ENCODE measurements at regions not wholly inside any gene's neighbourhood (a gene's known extent, or its start where the extent isn't known, plus 50 kb on each side); places are given as distances from the start of the nearest gene placed in this dataset.

DNA sequence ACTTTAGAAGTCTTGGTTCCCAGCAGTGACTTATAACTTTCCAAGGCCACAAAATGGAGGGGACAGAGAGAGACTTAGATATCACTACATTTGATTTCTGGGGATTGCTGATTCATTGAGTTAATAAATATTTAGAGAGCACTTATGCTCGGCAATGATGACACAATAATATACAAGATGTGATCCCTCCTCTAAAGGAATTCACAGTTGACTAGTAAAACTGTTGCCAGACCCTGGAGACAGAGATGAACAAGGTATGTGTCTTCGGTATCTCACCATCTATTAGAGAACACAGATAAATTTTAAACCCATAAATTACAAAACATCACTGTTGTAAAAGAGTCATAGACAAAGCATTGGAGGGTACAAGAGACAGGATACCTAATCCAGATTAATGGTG, 437.5 kb downstream of the FOXO1 start:
- ChIA-PET CTCF (no interaction called here), POLR2A (no interaction called here)
- DNase-seq (ENCODE audit: low read depth, low spot score): no peak
- TF ChIP-seq CTCF (IDR thresholded peaks at IDR 0.05; ENCODE audit: low read depth, low read length): no peak
- H3K4me3 ChIP-seq (ENCODE audit: low read depth, low read length): no peak overlapping the region
- no peak overlapping the region for H3K27ac ChIP-seq (ENCODE audit: low read depth, low read length)
- no peaks in the 10 kb centered on the region for H3K9me3 ChIP-seq (ENCODE audit: control insufficient read depth, insufficient read depth, low read length)
- H3K27me3 ChIP-seq (ENCODE audit: control insufficient read depth, insufficient read depth, low read length): no peaks in the 10 kb centered on the region

DNA sequence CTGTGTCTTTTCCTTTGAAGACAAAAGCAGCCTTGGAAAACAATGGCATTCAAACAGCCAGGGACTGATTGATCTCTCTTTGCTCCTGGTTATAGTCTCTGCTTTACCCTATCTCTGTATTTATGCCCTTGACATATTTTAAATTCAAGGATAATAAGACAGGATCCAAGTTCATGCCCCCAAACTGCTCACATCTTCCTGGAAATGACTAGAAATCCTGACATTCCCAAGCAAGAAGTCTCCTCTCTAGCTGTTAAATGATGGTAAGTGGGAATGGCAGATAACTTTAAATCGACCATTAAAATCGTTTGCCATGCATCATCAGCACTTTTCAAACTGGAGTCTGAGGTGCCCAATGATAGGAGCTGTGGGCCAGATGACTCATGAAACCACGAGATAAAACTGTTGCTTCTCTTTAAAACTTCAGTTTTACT, 435.6 kb downstream of the FOXO1 start:
- no peak overlapping the region for H3K27ac ChIP-seq (ENCODE audit: low read depth, low read length)
- DNase-seq (ENCODE audit: low read depth, low spot score): no peak
- no peaks in the 10 kb centered on the region for H3K27me3 ChIP-seq (ENCODE audit: control insufficient read depth, insufficient read depth, low read length)
- no peak overlapping the region for H3K4me3 ChIP-seq (ENCODE audit: low read depth, low read length)
- no peaks in the 10 kb centered on the region for H3K9me3 ChIP-seq (ENCODE audit: control insufficient read depth, insufficient read depth, low read length)
- ChIA-PET CTCF (no interaction called here), POLR2A (no interaction called here)
- no peak for TF ChIP-seq CTCF (IDR thresholded peaks at IDR 0.05; ENCODE audit: low read depth, low read length)

DNA sequence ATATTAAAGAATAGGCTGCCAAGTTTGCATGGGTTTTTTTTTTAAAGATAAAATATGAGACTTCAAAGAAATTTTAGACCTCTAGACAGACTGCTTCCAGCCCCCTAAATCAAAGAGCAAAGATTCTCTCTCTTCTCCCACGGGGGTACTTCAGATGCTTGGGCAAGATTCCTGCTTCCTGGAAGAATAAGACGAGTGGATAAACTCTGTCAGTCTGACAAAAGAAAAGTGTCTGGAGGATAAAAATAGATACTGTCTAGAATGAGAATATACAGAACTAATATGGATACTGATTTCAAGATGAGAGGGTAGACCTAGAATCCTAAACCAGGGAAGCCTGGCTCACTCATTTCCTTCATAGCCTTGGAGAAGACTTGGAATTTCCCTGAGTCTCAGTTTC, 435.1 kb downstream of the FOXO1 start:
- no peak overlapping the region for H3K4me3 ChIP-seq (ENCODE audit: low read depth, low read length)
- no peak for TF ChIP-seq CTCF (IDR thresholded peaks at IDR 0.05; ENCODE audit: low read depth, low read length)
- H3K27me3 ChIP-seq (ENCODE audit: control insufficient read depth, insufficient read depth, low read length): no peaks in the 10 kb centered on the region
- no peak for DNase-seq (ENCODE audit: low read depth, low spot score)
- no peak overlapping the region for H3K27ac ChIP-seq (ENCODE audit: low read depth, low read length)
- POLR2A ChIA-PET: no interaction called here
- CTCF ChIA-PET: no interaction called here
- no peaks in the 10 kb centered on the region for H3K9me3 ChIP-seq (ENCODE audit: control insufficient read depth, insufficient read depth, low read length)

DNA sequence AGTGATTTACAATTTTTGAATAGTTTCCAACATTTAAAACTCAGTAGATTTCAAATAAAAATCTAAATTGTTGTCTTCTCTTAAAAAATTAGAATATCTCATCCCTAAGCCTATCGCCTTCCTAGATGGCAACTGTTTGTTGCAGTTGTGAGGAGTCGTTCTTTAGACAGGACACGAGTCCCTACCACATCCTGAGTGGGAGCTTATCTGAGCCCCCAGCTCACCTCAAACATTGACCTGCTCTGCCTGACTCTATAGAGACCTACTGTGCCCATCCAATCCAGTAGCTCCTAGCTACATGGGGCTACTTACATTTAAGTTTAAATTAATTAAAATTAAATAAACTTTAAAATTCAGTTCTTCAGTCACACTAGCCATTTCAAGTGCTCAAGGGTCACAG, 434.7 kb downstream of the FOXO1 start:
- Histone ChIP-seq H3K4me3 (ENCODE audit: low read depth, low read length) (no peak overlapping the region), H3K27me3 (ENCODE audit: control insufficient read depth, insufficient read depth, low read length) (no peaks in the 10 kb centered on the region), H3K27ac (ENCODE audit: low read depth, low read length) (no peak overlapping the region), H3K9me3 (ENCODE audit: control insufficient read depth, insufficient read depth, low read length) (no peaks in the 10 kb centered on the region)
- no peak for TF ChIP-seq CTCF (IDR thresholded peaks at IDR 0.05; ENCODE audit: low read depth, low read length)
- ChIA-PET POLR2A (no interaction called here), CTCF (no interaction called here)
- no peak for DNase-seq (ENCODE audit: low read depth, low spot score)

DNA sequence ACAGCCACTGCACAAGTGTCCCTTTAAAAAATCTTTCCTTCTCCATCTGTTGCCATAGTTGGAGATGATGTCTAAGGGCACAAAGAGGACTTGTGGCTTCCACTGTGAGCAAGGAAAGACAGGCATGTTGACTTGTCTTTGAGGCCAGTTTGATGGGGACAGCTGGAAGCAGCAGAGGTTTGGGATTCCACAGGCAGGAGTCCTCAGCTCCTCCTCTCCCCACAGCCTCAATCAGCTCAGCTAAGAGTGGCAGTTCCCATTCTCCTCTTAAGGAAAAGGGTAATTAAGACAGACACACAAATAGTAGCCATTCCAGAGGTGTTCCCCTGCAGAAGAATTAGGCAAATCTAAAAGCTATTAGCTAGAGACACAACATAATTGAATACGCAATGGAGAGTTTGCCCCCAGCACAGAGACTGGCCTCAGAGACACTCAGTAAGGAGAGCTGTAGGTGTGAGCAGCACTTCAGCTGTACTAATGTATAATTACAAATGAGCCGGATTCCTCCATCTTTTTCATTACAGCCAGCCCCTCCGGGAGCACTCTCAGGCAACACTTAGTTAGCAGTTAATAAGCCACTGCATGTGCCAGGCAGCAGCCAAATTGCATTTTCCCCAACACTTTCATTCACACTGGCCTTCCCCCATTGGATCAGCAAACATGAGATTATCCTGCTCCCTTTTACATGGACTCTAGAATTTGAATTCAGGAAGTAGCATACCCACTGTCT, 434.0 kb downstream of the FOXO1 start:
- no peak overlapping the region for H3K4me3 ChIP-seq (ENCODE audit: low read depth, low read length)
- TF ChIP-seq CTCF (IDR thresholded peaks at IDR 0.05; ENCODE audit: low read depth, low read length): no peak
- ChIA-PET CTCF (no interaction called here), POLR2A (no interaction called here)
- no peaks in the 10 kb centered on the region for H3K27me3 ChIP-seq (ENCODE audit: control insufficient read depth, insufficient read depth, low read length)
- no peaks in the 10 kb centered on the region for H3K9me3 ChIP-seq (ENCODE audit: control insufficient read depth, insufficient read depth, low read length)
- no peak for DNase-seq (ENCODE audit: low read depth, low spot score)
- no peak overlapping the region for H3K27ac ChIP-seq (ENCODE audit: low read depth, low read length)

Measured in AG04450 (cell line).